ENCODE measurements at regions not wholly inside any gene's neighbourhood (a gene's known extent, or its start where the extent isn't known, plus 50 kb on each side); places are given as distances from the start of the nearest gene placed in this dataset.

DNA sequence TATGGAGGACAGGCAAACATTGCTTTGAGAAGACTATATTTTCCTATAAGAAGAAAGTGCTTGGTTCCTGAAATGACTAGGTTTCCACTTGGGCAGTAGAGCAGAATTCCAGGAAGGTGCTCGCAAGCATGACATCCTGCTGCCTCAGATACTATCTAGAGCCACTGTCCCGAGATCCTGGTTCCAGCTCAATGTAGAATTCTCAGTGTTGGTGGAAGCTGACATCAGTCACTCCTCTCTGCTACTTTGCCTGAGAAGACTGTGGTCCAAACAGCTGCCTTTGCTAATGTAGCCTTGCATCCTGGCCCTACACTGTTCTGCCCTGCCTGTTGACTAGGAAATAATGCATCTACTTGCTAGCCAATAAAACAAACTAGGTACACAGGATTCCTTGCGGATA is 50.0 kb upstream of the ITGA6 start:
- H3K27me3 Mint-ChIP-seq (ENCODE audit: insufficient read depth, low read depth), result peaks cover 11% of the 10 kb centered on the region
- H3K9me3 Mint-ChIP-seq, result peaks cover 13% of the 10 kb centered on the region
- H3K9ac ChIP-seq, result no peak overlapping the region
- no peak for DNase-seq (ENCODE audit: low spot score)
- H3K27ac Mint-ChIP-seq, result no peak overlapping the region
- H4K20me1 ChIP-seq (ENCODE audit: low read depth), result no peaks in the 10 kb centered on the region
- H3K79me2 ChIP-seq (ENCODE audit: low read depth), result no peaks in the 10 kb centered on the region
- no peaks in the 10 kb centered on the region for H3K27me3 ChIP-seq
- no peak overlapping the region for H3K4me2 ChIP-seq
- peaks cover 29% of the 10 kb centered on the region for H3K4me1 Mint-ChIP-seq
- no peak overlapping the region for H3K27ac ChIP-seq
- no peaks in the 10 kb centered on the region for H3K9me3 ChIP-seq (ENCODE audit: low read depth)
- TF ChIP-seq EZH2 (IDR thresholded peaks at IDR 0.05) (no peak), EZH2phosphoT487 (IDR thresholded peaks at IDR 0.05) (no peak)
- TF ChIP-seq, protein P1, sequence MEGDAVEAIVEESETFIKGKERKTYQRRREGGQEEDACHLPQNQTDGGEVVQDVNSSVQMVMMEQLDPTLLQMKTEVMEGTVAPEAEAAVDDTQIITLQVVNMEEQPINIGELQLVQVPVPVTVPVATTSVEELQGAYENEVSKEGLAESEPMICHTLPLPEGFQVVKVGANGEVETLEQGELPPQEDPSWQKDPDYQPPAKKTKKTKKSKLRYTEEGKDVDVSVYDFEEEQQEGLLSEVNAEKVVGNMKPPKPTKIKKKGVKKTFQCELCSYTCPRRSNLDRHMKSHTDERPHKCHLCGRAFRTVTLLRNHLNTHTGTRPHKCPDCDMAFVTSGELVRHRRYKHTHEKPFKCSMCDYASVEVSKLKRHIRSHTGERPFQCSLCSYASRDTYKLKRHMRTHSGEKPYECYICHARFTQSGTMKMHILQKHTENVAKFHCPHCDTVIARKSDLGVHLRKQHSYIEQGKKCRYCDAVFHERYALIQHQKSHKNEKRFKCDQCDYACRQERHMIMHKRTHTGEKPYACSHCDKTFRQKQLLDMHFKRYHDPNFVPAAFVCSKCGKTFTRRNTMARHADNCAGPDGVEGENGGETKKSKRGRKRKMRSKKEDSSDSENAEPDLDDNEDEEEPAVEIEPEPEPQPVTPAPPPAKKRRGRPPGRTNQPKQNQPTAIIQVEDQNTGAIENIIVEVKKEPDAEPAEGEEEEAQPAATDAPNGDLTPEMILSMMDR (IDR thresholded peaks at IDR 0.05), result no peak
- peaks cover 34% of the 10 kb centered on the region for H3F3A ChIP-seq (ENCODE audit: low read depth)
- H3K36me3 ChIP-seq, result no peaks in the 10 kb centered on the region
- H3K4me3 Mint-ChIP-seq, result no peak overlapping the region
- H3K4me3 ChIP-seq, result no peak overlapping the region
- H3K36me3 Mint-ChIP-seq, result peaks cover 3% of the 10 kb centered on the region
- peaks cover 20% of the 10 kb centered on the region for H3K4me1 ChIP-seq
- no peak overlapping the region for H2AFZ ChIP-seq (replicated peaks)

Data from neural progenitor cell (in vitro differentiated cells).